A549 (cell line): ENCODE measurements at regions not wholly inside any gene's neighbourhood (a gene's known extent, or its start where the extent isn't known, plus 50 kb on each side); places are given as distances from the start of the nearest gene placed in this dataset.

ENCODE experiments used
- ATAC-seq, 2 experiments: fragments of 200-7000 bp in 1 of 2; fragments of >200 bp in 1 of 2; cut with Nextera tagmentation in 1 of 2; cut with Tn5 transposase in 1 of 2; 3 replicates each; pipeline versions ENCODE4 v1.8.0 to v1.9.1; 2018 to 2020; ENCODE audit warnings: mild to moderate bottlenecking in 1 of 2, moderate library complexity in 1 of 2
- CTCF ChIA-PET: fragments of 300-600 bp; sonication (Branson Sonifier 250); formaldehyde crosslinking; extraction: SDS; loops from one replicate; lab custom pipeline; 2021; ENCODE audit warnings: antibody characterized with exemption, inconsistent platforms; lab: Yijun Ruan, JAX
- POLR2A ChIA-PET: fragments of 350-600 bp; formaldehyde crosslinking; extraction: SDS; loops from one replicate; lab custom pipeline; 2021; ENCODE audit warnings: antibody characterized with exemption, inconsistent platforms; lab: Yijun Ruan, JAX
- DNase-seq, 2 experiments: peaks; one replicate each; pipeline versions ENCODE4 v3.0.0 to v3.0.0-alpha.2; 2011 to 2016; ENCODE audit warnings: low read depth in 1 of 2, low spot score in 1 of 2
- FAIRE-seq: peaks from 2 replicates; lab custom pipeline; 2011; peaks lifted over from hg19 to GRCh38; lab: Jason Lieb, UNC
- H3K27ac ChIP-seq, 2 experiments: fragments of >200 bp; sonication (Bioruptor Twin); formaldehyde crosslinking; 3 replicates each; pipeline ENCODE4 v1.5.1; 2016 to 2017
- H3K4me1 ChIP-seq: fragments of >200 bp; sonication (Bioruptor Twin); formaldehyde crosslinking; 3 replicates; pipeline ENCODE4 v1.6.1; 2016
- H3K4me2 ChIP-seq: fragments of >200 bp; sonication (Bioruptor Twin); formaldehyde crosslinking; 3 replicates; pipeline ENCODE4 v1.6.1; 2016
- H3K4me3 ChIP-seq: fragments of >200 bp; sonication (Bioruptor Twin); formaldehyde crosslinking; 3 replicates; pipeline ENCODE4 v1.5.1; 2016
- H3K9me3 ChIP-seq: fragments of >200 bp; sonication (Bioruptor Twin); formaldehyde crosslinking; 3 replicates; pipeline ENCODE4 v1.6.1; 2016
- CBX2 ChIP-seq: fragments of 200-600 bp; sonication (generic); IDR thresholded peaks from 2 replicates; pipeline ENCODE4 v1.6.1; 2016; ENCODE audit warnings: low read depth, mild to moderate bottlenecking, borderline replicate concordance
- EHMT2 ChIP-seq: fragments of 200-600 bp; sonication (generic); IDR thresholded peaks from 2 replicates; pipeline ENCODE4 v1.6.1; 2016; ENCODE audit warnings: antibody characterized with exemption, low read depth, mild to moderate bottlenecking, moderate library complexity
- EP300 ChIP-seq, 2 experiments: fragments of >200 bp; sonication (Bioruptor Twin); formaldehyde crosslinking; IDR thresholded peaks; 2 replicates in 1 of 2; 3 replicates in 1 of 2; pipeline ENCODE4 v1.6.1; 2016 to 2017
- ESRRA ChIP-seq: fragments of 150-350 bp; IDR thresholded peaks from 2 replicates; pipeline ENCODE4 v1.6.1; 2014; ENCODE audit warnings: mild to moderate bottlenecking, low read length, borderline replicate concordance
- GATA3 ChIP-seq: IDR thresholded peaks from 2 replicates; pipeline ENCODE4 v1.6.1; 2012; ENCODE audit warnings: borderline replicate concordance
- HEYL ChIP-seq: fragments of 250-450 bp; sonication (Bioruptor Pico); IDR thresholded peaks from 2 replicates; pipeline ENCODE4 v1.8.0; 2021; ENCODE audit warnings: mild to moderate bottlenecking, moderate library complexity
- HOXB13 ChIP-seq: fragments of 250-450 bp; sonication (Bioruptor Pico); IDR thresholded peaks from 2 replicates; pipeline ENCODE4 v1.5.0; 2020; ENCODE audit warnings: low read depth, mild to moderate bottlenecking, moderate library complexity
- JUN ChIP-seq, 2 experiments: fragments of >200 bp; sonication (Bioruptor Twin); formaldehyde crosslinking; IDR thresholded peaks; 2 replicates in 1 of 2; 3 replicates in 1 of 2; pipeline ENCODE4 v1.6.1; 2016 to 2017
- KDM1A ChIP-seq: fragments of 200-600 bp; sonication (generic); IDR thresholded peaks from 2 replicates; pipeline ENCODE4 v1.6.1; 2016; ENCODE audit warnings: low read depth, mild to moderate bottlenecking
- MAZ ChIP-seq: fragments of 150-350 bp; IDR thresholded peaks from 2 replicates; pipeline ENCODE4 v1.6.1; 2014; ENCODE audit warnings: antibody characterized with exemption, low read depth, low read length, borderline replicate concordance
- NFE2L2 ChIP-seq: fragments of 150-350 bp; conservative IDR thresholded peaks from 2 replicates; pipeline ENCODE4 v1.6.1; 2014; ENCODE audit warnings: low read length
- NPAS2 ChIP-seq: fragments of 250-450 bp; sonication (Bioruptor Pico); IDR thresholded peaks from 2 replicates; pipeline ENCODE4 v1.8.0; 2022; ENCODE audit warnings: mild to moderate bottlenecking, moderate library complexity, borderline replicate concordance
- NR3C1 ChIP-seq: fragments of >200 bp; sonication (Bioruptor Twin); formaldehyde crosslinking; IDR thresholded peaks from 3 replicates; pipeline ENCODE4 v1.6.1; 2017
- RARB ChIP-seq: fragments of 250-450 bp; sonication (Bioruptor Pico); IDR thresholded peaks from 2 replicates; pipeline ENCODE4 v1.8.0; 2021; ENCODE audit warnings: mild to moderate bottlenecking, moderate library complexity
- RNF2 ChIP-seq: fragments of 200-600 bp; sonication (generic); IDR thresholded peaks from 2 replicates; pipeline ENCODE4 v1.6.1; 2016; ENCODE audit warnings: low read depth, mild to moderate bottlenecking, antibody characterized with exemption, moderate library complexity, borderline replicate concordance
- SREBF2 ChIP-seq: fragments of 450-650 bp; IDR thresholded peaks from 2 replicates; pipeline ENCODE4 v1.6.1; 2014; ENCODE audit warnings: mild to moderate bottlenecking, moderate library complexity
- TFCP2L1 ChIP-seq: fragments of 250-450 bp; sonication (Bioruptor Pico); IDR thresholded peaks from 2 replicates; pipeline ENCODE4 v1.5.0; 2021; ENCODE audit warnings: mild to moderate bottlenecking
- TP53 ChIP-seq: fragments of 250-450 bp; sonication (Bioruptor Pico); IDR thresholded peaks from 2 replicates; pipeline ENCODE4 v1.5.0; 2021; ENCODE audit warnings: mild to moderate bottlenecking, moderate library complexity
- ZC3H11A ChIP-seq: fragments of 450-650 bp; IDR thresholded peaks from 2 replicates; pipeline ENCODE4 v1.6.1; 2014; ENCODE audit warnings: antibody characterized with exemption, mild to moderate bottlenecking
- WGBS: methylation state at CpG from one replicate; pipeline ENCODE4 v1.1.6; 2017; ENCODE audit errors: missing lambda C conversion rate; 5-methylcytosine and 5-hydroxymethylcytosine counted together
- TF ChIP-seq, protein P1 (sequence below): fragments of 450-650 bp; IDR thresholded peaks from 2 replicates; pipeline ENCODE4 v1.6.1; 2014; ENCODE audit warnings: antibody characterized with exemption
- TF ChIP-seq, protein P2 (sequence below): IDR thresholded peaks from 2 replicates; pipeline ENCODE4 v1.6.1; 2012
- TF ChIP-seq, protein P3 (sequence below): IDR thresholded peaks from 2 replicates; pipeline ENCODE4 v1.6.1; 2012; ENCODE audit warnings: low read depth, borderline replicate concordance
- TF ChIP-seq, protein P4 (sequence below): fragments of 250-450 bp; sonication (Bioruptor Pico); IDR thresholded peaks from 2 replicates; pipeline ENCODE4 v1.5.0; 2021; ENCODE audit warnings: mild to moderate bottlenecking, moderate library complexity, borderline replicate concordance
- TF ChIP-seq, protein P5 (sequence below): fragments of >200 bp; sonication (Bioruptor Twin); formaldehyde crosslinking; IDR thresholded peaks from 2 replicates; pipeline ENCODE4 v1.6.1; 2016

DNA sequence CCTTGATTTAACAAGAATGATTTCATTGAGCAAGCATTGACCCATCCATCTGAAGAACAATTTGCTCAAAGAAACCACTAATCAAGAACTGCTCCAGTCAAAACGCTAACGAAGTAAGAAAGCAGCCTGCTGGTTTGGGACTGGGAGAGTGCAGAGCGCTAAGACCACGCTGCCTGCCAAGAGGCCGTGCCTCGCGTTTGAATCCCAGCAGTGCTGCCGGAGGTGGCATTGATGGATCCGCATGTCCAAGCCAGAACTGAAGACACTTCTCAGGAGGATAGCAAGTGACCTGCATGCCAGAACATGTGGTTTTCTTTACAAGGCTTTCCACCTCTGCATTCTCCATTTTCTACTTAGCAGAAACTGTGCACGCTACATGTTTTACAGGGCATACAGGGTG, 105.2 kb upstream of the FOXC1 start:
- Histone ChIP-seq H3K4me1 (no peaks in the 10 kb centered on the region), H3K4me2 (no peak overlapping the region), H3K4me3 (no peak overlapping the region), H3K27ac (no peak overlapping the region), H3K9me3 (no peaks in the 10 kb centered on the region)
- CTCF ChIA-PET: interaction anchor here (1.3 kb wide), 1 partner anchor 50 kb away, joined by 4 read pairs; no protein-coding TSS in a partner anchor
- no peak for ATAC-seq
- no peak for DNase-seq
- POLR2A ChIA-PET: no interaction called here
- no peak for TF ChIP-seq TFCP2L1 (CRISPR knock-in tag)
- no peak for TF ChIP-seq HOXB13 (CRISPR knock-in tag)
- TF ChIP-seq MAZ: no peak
- TF ChIP-seq HEYL: no peak
- no peak for TF ChIP-seq NFE2L2
- FAIRE-seq: no peak
- WGBS: 86% methylated on average over 5 of the region's 10 CpGs

DNA sequence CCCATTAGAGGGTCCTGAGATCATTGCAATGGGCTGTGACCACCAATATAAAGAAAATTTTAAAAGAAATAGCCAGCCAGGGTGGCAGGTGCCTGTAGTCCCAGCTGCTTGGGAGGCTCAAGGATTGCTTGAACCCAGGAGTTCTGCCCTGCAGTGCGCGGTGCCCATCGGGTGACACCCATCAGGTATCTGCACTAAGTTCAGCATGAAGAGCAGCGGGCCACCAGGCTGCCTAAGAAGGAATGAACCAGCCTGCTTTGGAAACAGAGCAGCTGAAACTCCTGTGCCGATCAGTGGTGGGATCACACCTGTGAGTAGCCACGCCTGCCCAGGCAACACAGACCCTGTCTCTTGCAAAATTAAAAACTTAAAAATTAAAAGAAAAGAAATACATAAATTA, 102.5 kb upstream of the FOXC1 start:
- FAIRE-seq: no peak
- DNase-seq: no peak
- Histone ChIP-seq H3K27ac (no peak overlapping the region), H3K9me3 (no peaks in the 10 kb centered on the region), H3K4me3 (no peak overlapping the region), H3K4me1 (no peaks in the 10 kb centered on the region), H3K4me2 (no peak overlapping the region)
- WGBS: 84% methylated on average over 3 of the region's 6 CpGs
- ChIA-PET POLR2A (no interaction called here), CTCF (no interaction called here)
- TF ChIP-seq TP53 (CRISPR knock-in tag): no peak
- no peak for TF ChIP-seq ZC3H11A
- no peak for TF ChIP-seq NR3C1
- TF ChIP-seq, protein P1, sequence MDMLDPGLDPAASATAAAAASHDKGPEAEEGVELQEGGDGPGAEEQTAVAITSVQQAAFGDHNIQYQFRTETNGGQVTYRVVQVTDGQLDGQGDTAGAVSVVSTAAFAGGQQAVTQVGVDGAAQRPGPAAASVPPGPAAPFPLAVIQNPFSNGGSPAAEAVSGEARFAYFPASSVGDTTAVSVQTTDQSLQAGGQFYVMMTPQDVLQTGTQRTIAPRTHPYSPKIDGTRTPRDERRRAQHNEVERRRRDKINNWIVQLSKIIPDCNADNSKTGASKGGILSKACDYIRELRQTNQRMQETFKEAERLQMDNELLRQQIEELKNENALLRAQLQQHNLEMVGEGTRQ: no peak
- ATAC-seq: no peak

DNA sequence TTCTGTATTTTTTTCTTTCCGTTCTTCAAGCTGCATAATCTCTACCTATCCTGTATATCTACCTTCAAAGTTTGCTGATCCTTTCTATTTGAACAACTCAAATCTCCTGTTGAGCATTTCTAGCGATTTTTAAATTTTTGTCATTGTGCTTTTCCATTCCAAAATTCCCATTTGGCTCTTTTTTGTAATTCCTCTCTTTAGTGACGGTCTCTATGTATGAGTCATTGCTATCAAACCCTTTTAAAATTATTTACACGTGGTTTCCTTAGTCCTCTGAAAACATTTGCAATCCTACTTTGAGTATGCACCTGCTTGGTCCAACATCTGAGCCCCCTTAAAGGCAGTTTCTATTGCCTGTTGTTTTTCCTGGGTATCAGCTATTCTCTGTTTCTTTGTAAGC, 100.5 kb upstream of the FOXC1 start:
- TF ChIP-seq CBX2 (no peak), ESRRA (no peak), JUN (IDR thresholded peaks at IDR 0.05) (no peak), EP300 (IDR thresholded peaks at IDR 0.05) (no peak), HEYL (no peak)
- TF ChIP-seq, protein P2, sequence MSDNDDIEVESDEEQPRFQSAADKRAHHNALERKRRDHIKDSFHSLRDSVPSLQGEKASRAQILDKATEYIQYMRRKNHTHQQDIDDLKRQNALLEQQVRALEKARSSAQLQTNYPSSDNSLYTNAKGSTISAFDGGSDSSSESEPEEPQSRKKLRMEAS: no peak
- no peaks in the 10 kb centered on the region for H3K9me3 ChIP-seq
- no peak overlapping the region for H3K27ac ChIP-seq
- no peaks in the 10 kb centered on the region for H3K4me1 ChIP-seq
- no peak for ATAC-seq
- no peak for DNase-seq
- 45% methylated on average over 4 of the region's 4 CpGs for WGBS
- ChIA-PET POLR2A (no interaction called here), CTCF (interaction anchor here (0.6 to 0.9 kb wide), 3 partner anchors 14 to 1271 kb away, joined by 3 to 4 read pairs (median 3); no protein-coding TSS in a partner anchor)
- no peak for FAIRE-seq
- no peak overlapping the region for H3K4me2 ChIP-seq
- no peak overlapping the region for H3K4me3 ChIP-seq

DNA sequence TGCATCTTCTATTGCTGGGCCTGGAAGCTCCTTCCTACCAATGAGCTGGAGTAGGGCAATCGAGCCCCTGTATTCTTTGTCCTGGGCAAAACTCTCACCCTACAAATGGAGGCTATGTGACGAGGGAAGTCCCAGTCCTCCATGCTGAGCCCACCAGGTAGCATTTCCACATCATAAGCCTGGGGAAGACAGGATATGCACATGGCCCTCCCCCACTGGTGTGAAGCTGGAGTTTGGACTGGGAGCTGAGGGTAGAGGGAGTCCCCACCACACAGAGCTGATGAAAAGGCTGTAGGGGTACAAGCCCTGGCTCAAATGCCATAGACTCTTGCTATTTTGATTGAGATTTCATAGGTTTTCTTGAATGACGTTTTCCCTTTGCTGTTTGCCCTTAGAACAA, 99.5 kb upstream of the FOXC1 start:
- ChIA-PET POLR2A (no interaction called here), CTCF (interaction anchor here (0.9 to 1.0 kb wide), 2 partner anchors 13 to 17 kb away, joined by 3 read pairs; no protein-coding TSS in a partner anchor)
- Histone ChIP-seq H3K9me3 (no peaks in the 10 kb centered on the region), H3K4me3 (no peak overlapping the region), H3K4me1 (no peaks in the 10 kb centered on the region), H3K27ac (no peak overlapping the region), H3K4me2 (no peak overlapping the region)
- FAIRE-seq (no peak), ATAC-seq (no peak), DNase-seq (no peak)
- 30% methylated on average over 3 of the region's 3 CpGs for WGBS
- TF ChIP-seq, protein P3, sequence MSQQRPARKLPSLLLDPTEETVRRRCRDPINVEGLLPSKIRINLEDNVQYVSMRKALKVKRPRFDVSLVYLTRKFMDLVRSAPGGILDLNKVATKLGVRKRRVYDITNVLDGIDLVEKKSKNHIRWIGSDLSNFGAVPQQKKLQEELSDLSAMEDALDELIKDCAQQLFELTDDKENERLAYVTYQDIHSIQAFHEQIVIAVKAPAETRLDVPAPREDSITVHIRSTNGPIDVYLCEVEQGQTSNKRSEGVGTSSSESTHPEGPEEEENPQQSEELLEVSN: no peak
- TF ChIP-seq NPAS2 (CRISPR knock-in tag) (no peak), SREBF2 (no peak), RNF2 (no peak), EP300 (IDR thresholded peaks at IDR 0.05) (no peak), KDM1A (no peak), EHMT2 (no peak), RARB (CRISPR knock-in tag) (no peak), GATA3 (no peak)
- TF ChIP-seq, protein P2: no peak
- TF ChIP-seq, protein P4, sequence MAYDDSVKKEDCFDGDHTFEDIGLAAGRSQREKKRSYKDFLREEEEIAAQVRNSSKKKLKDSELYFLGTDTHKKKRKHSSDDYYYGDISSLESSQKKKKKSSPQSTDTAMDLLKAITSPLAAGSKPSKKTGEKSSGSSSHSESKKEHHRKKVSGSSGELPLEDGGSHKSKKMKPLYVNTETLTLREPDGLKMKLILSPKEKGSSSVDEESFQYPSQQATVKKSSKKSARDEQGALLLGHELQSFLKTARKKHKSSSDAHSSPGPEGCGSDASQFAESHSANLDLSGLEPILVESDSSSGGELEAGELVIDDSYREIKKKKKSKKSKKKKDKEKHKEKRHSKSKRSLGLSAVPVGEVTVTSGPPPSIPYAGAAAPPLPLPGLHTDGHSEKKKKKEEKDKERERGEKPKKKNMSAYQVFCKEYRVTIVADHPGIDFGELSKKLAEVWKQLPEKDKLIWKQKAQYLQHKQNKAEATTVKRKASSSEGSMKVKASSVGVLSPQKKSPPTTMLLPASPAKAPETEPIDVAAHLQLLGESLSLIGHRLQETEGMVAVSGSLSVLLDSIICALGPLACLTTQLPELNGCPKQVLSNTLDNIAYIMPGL (CRISPR knock-in tag): no peak
- TF ChIP-seq, protein P5, sequence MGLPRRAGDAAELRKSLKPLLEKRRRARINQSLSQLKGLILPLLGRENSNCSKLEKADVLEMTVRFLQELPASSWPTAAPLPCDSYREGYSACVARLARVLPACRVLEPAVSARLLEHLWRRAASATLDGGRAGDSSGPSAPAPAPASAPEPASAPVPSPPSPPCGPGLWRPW: no peak
